SK-N-MC (cell line): ENCODE measurements at regions not wholly inside any gene's neighbourhood (a gene's known extent, or its start where the extent isn't known, plus 50 kb on each side); places are given as distances from the start of the nearest gene placed in this dataset.

ENCODE experiments used
- DNase-seq: peaks from one replicate; pipeline ENCODE4 v3.0.0-alpha.2; 2011; ENCODE audit warnings: low read depth, low spot score
- H3K27ac ChIP-seq: fragments of 200-600 bp; sonication (generic); 2 replicates; pipeline ENCODE4 v1.5.1; 2016; ENCODE audit warnings: mixed run types
- H3K36me3 ChIP-seq: fragments of 200-600 bp; sonication (generic); 2 replicates; pipeline ENCODE4 v1.6.1; 2017; ENCODE audit warnings: antibody characterized with exemption, low read length, mixed read lengths; ENCODE audit not compliant: insufficient read depth
- H3K4me3 ChIP-seq: fragments of 200-600 bp; sonication (generic); 2 replicates; pipeline ENCODE4 v1.5.1; 2016
- H3K9ac ChIP-seq: fragments of 200-600 bp; sonication (generic); 2 replicates; pipeline ENCODE4 v1.8.0; 2017; ENCODE audit warnings: mixed run types, mixed read lengths; ENCODE audit not compliant: insufficient read length
- H3K9me3 ChIP-seq: fragments of 200-600 bp; sonication (generic); 2 replicates; pipeline ENCODE4 v1.6.1; 2017; ENCODE audit warnings: low read depth, mild to moderate bottlenecking, antibody characterized with exemption, low read length, moderate library complexity, mixed read lengths
- EZH2 ChIP-seq: fragments of 200-600 bp; sonication (generic); IDR thresholded peaks from one replicate; pipeline ENCODE4 v1.6.1; 2017; ENCODE audit warnings: antibody characterized with exemption
- FOXP2 ChIP-seq: optimal IDR thresholded peaks from 2 replicates; pipeline ENCODE3; 2011; ENCODE audit warnings: mild to moderate bottlenecking, moderate library complexity; ENCODE audit not compliant: insufficient read depth; ENCODE audit errors: extremely low read length, control extremely low read depth
- POLR2AphosphoS5 ChIP-seq: IDR thresholded peaks from 2 replicates; pipeline ENCODE4 v1.6.1; 2012; ENCODE audit warnings: mild to moderate bottlenecking, low read depth, low read length, borderline replicate concordance

DNA sequence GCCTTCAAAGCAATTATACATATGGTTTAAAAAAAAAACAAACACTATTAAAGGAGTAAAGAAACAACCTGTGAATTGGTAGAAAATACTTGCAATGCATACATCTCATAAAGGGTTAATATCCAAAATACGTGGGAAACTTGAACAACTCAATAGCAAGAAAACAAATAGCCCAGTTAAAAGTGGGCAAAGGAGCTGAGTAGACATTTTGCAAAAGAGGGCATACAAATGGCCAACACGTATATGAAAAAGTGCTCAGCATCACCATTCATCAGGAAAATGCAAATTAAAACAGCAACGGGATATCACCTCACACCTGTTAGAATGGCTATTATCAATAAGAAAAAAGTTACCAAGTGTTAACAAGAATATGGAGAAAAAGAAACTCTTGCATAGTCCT, 298.3 kb upstream of the RBMS1 start:
- Histone ChIP-seq H3K9me3 (no peaks in the 10 kb centered on the region), H3K36me3 (no peaks in the 10 kb centered on the region), H3K4me3 (no peak overlapping the region), H3K9ac (no peak overlapping the region), H3K27ac (no peak overlapping the region)
- DNase-seq, result no peak
- no peak for TF ChIP-seq POLR2AphosphoS5
- no peak for TF ChIP-seq FOXP2
- TF ChIP-seq EZH2, result no peak

GRCh38 chr2:160792837-160793236, 299.2 kb upstream of the RBMS1 start:
- TF ChIP-seq EZH2 (no peak), POLR2AphosphoS5 (no peak), FOXP2 (no peak)
- Histone ChIP-seq H3K27ac (no peak overlapping the region), H3K9me3 (no peaks in the 10 kb centered on the region), H3K36me3 (no peaks in the 10 kb centered on the region), H3K9ac (no peak overlapping the region), H3K4me3 (no peak overlapping the region)
- no peak for DNase-seq

DNA sequence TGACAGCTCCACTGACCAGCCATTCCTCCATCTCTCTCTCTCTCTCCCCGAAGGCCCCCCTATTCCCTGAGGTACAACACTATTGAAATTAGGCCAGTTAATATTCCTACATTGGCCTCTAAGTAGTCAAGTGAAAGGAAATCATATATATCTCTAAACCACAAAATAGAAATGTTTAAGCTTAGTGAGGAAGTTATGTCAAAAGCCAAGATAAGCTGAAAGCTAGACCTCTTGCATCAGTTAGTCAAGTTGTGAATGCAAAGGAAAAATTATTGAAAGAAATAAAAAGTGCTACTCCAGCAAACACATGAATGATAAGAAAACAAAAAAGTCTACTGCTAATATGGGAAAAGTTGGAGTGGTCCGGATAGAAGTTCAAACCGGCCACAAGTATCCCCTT, 301.3 kb upstream of the RBMS1 start:
- Histone ChIP-seq H3K4me3 (no peak overlapping the region), H3K9me3 (no peaks in the 10 kb centered on the region), H3K27ac (no peak overlapping the region), H3K9ac (no peak overlapping the region), H3K36me3 (no peaks in the 10 kb centered on the region)
- TF ChIP-seq FOXP2 (no peak), POLR2AphosphoS5 (no peak), EZH2 (no peak)
- DNase-seq, result no peak

DNA sequence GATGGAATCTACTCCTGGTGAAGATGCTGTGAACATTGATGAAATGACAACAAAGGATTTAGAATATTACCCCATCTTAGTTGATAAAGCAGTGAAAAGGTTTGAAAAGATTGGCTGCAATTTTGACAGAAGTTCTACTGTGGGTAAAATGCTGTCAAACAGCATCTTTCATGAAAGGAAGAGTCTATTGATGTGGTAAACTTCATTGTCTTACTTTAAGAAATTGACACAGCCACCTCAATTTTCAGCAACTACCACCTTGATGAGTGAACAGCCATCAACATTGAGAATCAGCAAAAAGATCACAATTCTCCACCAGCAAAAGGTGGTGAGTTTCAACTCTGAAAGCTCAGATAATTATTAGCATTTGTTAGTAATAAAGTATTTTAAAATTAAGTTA, 310.3 kb upstream of the RBMS1 start:
- no peak for DNase-seq
- Histone ChIP-seq H3K36me3 (no peaks in the 10 kb centered on the region), H3K4me3 (no peak overlapping the region), H3K9me3 (no peaks in the 10 kb centered on the region), H3K9ac (no peak overlapping the region), H3K27ac (no peak overlapping the region)
- TF ChIP-seq EZH2 (no peak), FOXP2 (no peak), POLR2AphosphoS5 (no peak)

DNA sequence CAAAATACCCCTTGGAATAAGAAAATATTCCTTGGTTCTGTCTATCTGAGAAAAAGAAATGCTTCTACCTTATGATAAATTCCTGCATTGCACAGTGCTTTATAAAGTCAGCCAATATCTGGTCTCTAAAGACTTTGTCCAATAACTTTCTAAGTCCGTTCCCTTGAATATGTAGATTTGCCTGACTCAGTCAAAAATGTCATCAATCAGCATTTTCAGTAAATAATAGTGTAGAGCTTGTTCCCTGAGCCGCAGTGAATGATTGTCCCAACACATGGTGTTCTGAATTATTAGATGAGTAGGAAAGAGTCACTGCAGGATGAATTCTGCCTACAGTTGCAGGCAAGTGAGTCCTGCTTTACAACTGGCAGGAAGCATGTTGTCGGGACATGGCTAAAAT, 316.8 kb upstream of the RBMS1 start:
- TF ChIP-seq EZH2 (no peak), FOXP2 (no peak), POLR2AphosphoS5 (no peak)
- no peaks in the 10 kb centered on the region for H3K9me3 ChIP-seq
- no peak overlapping the region for H3K27ac ChIP-seq
- no peak overlapping the region for H3K4me3 ChIP-seq
- no peak overlapping the region for H3K9ac ChIP-seq
- H3K36me3 ChIP-seq, result no peaks in the 10 kb centered on the region
- DNase-seq, result no peak

GRCh38 chr2:160812830-160813505, 319.4 kb upstream of the RBMS1 start:
- no peak overlapping the region for H3K4me3 ChIP-seq
- H3K27ac ChIP-seq, result no peak overlapping the region
- H3K9ac ChIP-seq, result no peak overlapping the region
- H3K36me3 ChIP-seq, result no peaks in the 10 kb centered on the region
- TF ChIP-seq EZH2 (no peak), FOXP2 (no peak)
- no peak for DNase-seq
- no peaks in the 10 kb centered on the region for H3K9me3 ChIP-seq

DNA sequence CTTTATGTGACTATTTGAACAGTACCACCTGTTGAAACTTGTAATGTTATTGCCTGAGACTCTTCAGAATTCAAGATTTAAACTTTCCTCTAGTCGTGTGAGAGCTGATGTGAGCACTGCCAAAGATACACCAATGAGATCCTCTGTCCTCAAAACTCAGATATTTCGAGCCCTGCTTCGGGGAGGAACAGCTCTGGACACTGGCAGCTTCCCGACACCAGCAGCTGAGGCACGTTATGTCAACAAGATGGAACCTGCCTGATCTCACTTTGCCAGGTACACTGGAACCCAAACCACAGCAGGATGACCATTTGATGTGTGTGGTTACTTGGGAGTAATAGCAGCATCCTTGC, 319.9 kb upstream of the RBMS1 start:
- Histone ChIP-seq H3K4me3 (no peak overlapping the region), H3K9ac (no peak overlapping the region), H3K36me3 (no peaks in the 10 kb centered on the region), H3K27ac (no peak overlapping the region), H3K9me3 (no peaks in the 10 kb centered on the region)
- no peak for TF ChIP-seq POLR2AphosphoS5
- no peak for TF ChIP-seq EZH2
- DNase-seq, result no peak

- H3K4me3 ChIP-seq, result no peak overlapping the region
- TF ChIP-seq POLR2AphosphoS5 (no peak), EZH2 (no peak), FOXP2 (no peak)
- no peaks in the 10 kb centered on the region for H3K9me3 ChIP-seq
- DNase-seq, result no peak
- H3K36me3 ChIP-seq, result no peaks in the 10 kb centered on the region
- no peak overlapping the region for H3K9ac ChIP-seq
- H3K27ac ChIP-seq, result no peak overlapping the region
These were observed 323.4 kb upstream of the RBMS1 start for GRCh38 chr2:160816916-160817499.

DNA sequence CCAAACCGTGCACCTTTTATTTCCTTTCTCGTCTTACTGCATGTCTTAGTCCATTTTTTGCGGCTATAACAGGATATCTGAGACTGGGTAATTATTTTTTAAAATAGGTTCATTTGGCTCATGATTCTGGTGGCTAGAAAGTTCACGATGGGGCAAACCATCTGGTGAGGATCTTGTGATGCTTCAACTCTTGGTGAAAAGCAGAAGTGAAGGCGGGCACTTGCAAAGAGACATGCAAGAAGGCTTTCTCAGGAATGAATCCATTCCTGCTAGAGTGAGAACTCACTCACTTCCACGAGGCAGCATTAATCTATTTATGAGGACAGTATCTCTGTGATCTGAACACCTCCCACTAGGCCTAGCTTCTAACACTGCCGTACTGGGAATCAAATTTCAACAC, 327.1 kb upstream of the RBMS1 start:
- DNase-seq, result no peak
- no peaks in the 10 kb centered on the region for H3K36me3 ChIP-seq
- H3K4me3 ChIP-seq, result no peak overlapping the region
- H3K9me3 ChIP-seq, result peaks cover 4% of the 10 kb centered on the region
- no peak overlapping the region for H3K9ac ChIP-seq
- no peak overlapping the region for H3K27ac ChIP-seq
- TF ChIP-seq POLR2AphosphoS5 (no peak), FOXP2 (no peak), EZH2 (no peak)
